ENCODE measurements at regions not wholly inside any gene's neighbourhood (a gene's known extent, or its start where the extent isn't known, plus 50 kb on each side); places are given as distances from the start of the nearest gene placed in this dataset.

GRCh38 chr11:11746449-11746848 is 95.3 kb upstream of the USP47 start:
- no peak for DNase-seq (ENCODE audit: low spot score in 2 of 2)
- Histone ChIP-seq H3K27me3 (no peaks in the 10 kb centered on the region), H3K4me3 (no peak overlapping the region), H3K4me1 (no peaks in the 10 kb centered on the region), H3K27ac (no peak overlapping the region), H3K36me3 (no peaks in the 10 kb centered on the region), H3K9me3 (no peaks in the 10 kb centered on the region)
- no peak for TF ChIP-seq CTCF (IDR thresholded peaks at IDR 0.05)
- intact Hi-C loops (cut with DNase I): no loop called here

GRCh38 chr11:11743216-11743615 is 98.6 kb upstream of the USP47 start:
- H3K27ac ChIP-seq: no peak overlapping the region
- H3K36me3 ChIP-seq: no peaks in the 10 kb centered on the region
- intact Hi-C loops (cut with DNase I): no loop called here
- H3K27me3 ChIP-seq: no peaks in the 10 kb centered on the region
- TF ChIP-seq CTCF (IDR thresholded peaks at IDR 0.05): no peak
- no peaks in the 10 kb centered on the region for H3K4me1 ChIP-seq
- H3K9me3 ChIP-seq: no peaks in the 10 kb centered on the region
- DNase-seq (ENCODE audit: low spot score in 2 of 2): no peak
- no peak overlapping the region for H3K4me3 ChIP-seq

GRCh38 chr11:11742486-11742885 is 99.3 kb upstream of the USP47 start:
- H3K4me3 ChIP-seq: no peak overlapping the region

GRCh38 chr11:11740836-11741235 is 100.9 kb upstream of the USP47 start:
- no peak overlapping the region for H3K4me3 ChIP-seq
- H3K4me1 ChIP-seq: no peaks in the 10 kb centered on the region
- intact Hi-C loops (cut with DNase I): no loop called here
- TF ChIP-seq CTCF (IDR thresholded peaks at IDR 0.05): no peak
- no peaks in the 10 kb centered on the region for H3K36me3 ChIP-seq
- H3K9me3 ChIP-seq: no peaks in the 10 kb centered on the region
- DNase-seq (ENCODE audit: low spot score in 2 of 2): no peak
- H3K27me3 ChIP-seq: no peaks in the 10 kb centered on the region
- H3K27ac ChIP-seq: no peak overlapping the region

More at GRCh38 chr11:11742486-11742885, 99.3 kb upstream of the USP47 start:
- intact Hi-C loops (cut with DNase I): no loop called here
- Histone ChIP-seq H3K36me3 (no peaks in the 10 kb centered on the region), H3K9me3 (no peaks in the 10 kb centered on the region), H3K4me1 (no peaks in the 10 kb centered on the region), H3K27ac (no peak overlapping the region), H3K27me3 (no peaks in the 10 kb centered on the region)
- DNase-seq (ENCODE audit: low spot score in 2 of 2): no peak
- TF ChIP-seq CTCF (IDR thresholded peaks at IDR 0.05): no peak

DNA sequence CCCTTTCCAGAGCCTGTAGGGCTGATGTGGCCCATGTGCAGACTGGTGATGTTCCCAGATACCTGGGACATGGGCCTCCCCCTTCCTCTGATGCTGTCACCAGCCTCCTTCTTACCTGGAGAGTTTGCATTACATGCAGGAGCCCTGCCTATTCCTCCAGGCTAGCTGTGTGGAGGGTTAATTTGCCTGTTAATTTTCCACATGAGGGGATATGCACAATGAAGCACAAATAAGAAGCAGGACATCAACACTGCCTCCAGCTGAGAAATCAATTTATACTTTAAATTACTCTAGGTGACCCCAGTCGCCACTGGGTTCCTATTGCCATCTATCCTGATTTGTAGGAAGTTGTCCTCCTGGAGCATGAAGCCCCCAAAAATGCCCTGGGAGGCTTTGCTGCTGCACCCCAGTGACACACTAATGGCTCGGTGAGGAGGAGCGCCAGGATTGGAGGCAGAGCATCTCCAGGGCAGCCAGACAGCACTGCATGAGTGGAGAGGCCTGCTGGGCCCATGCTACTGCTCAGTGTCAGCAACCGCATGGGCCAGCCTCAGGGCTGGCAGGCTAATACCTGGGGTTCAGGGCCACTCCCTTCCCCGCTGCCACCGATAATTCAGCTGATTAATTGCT is 101.6 kb upstream of the USP47 start:
- no peaks in the 10 kb centered on the region for H3K9me3 ChIP-seq
- TF ChIP-seq CTCF (IDR thresholded peaks at IDR 0.05): no peak
- H3K27ac ChIP-seq: no peak overlapping the region
- no peaks in the 10 kb centered on the region for H3K4me1 ChIP-seq
- intact Hi-C loops (cut with DNase I): no loop called here
- H3K36me3 ChIP-seq: no peaks in the 10 kb centered on the region
- no peak for DNase-seq (ENCODE audit: low spot score in 2 of 2)
- no peak overlapping the region for H3K4me3 ChIP-seq
- H3K27me3 ChIP-seq: no peaks in the 10 kb centered on the region

GRCh38 chr11:11738370-11738769 is 103.4 kb upstream of the USP47 start:
- DNase-seq (ENCODE audit: low spot score in 2 of 2): no peak
- H3K4me1 ChIP-seq: no peaks in the 10 kb centered on the region
- H3K4me3 ChIP-seq: no peak overlapping the region
- TF ChIP-seq CTCF (IDR thresholded peaks at IDR 0.05): no peak
- H3K27ac ChIP-seq: no peak overlapping the region
- intact Hi-C loops (cut with DNase I): no loop called here
- no peaks in the 10 kb centered on the region for H3K9me3 ChIP-seq
- no peaks in the 10 kb centered on the region for H3K36me3 ChIP-seq
- no peaks in the 10 kb centered on the region for H3K27me3 ChIP-seq

Data from ascending aorta (tissue), 2 donors.